ENCODE measurements at regions not wholly inside any gene's neighbourhood (a gene's known extent, or its start where the extent isn't known, plus 50 kb on each side); places are given as distances from the start of the nearest gene placed in this dataset.
A peak's percentile ranks its signal among the peaks of the same experiment; 100 is the strongest.

DNA sequence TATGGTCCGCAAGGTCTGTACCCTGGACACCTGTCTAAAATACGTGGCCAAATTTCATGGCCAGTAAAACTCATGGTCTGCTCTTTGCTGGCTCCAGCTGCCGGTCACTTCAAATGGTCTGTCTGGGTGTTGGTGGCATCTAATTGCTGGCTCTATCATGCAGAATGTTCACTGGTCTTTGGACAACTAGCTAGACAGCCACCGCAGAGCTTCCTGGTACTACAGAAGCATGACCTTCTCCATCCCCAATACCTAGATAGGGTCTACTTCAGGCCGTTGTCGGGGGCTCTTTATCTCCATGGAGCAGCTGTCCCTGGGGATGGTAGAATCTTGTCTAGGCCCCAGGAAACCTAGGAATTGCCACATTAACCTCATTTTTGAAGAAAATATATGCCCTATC is 88.4 kb upstream of the RMDN2 start:
- peaks cover 13% of the 10 kb centered on the region for H3K4me1 Mint-ChIP-seq (ENCODE audit: low read depth)
- no peak for DNase-seq
- intact Hi-C loops (cut with micrococcal nuclease) = no loop called here
- no peaks in the 10 kb centered on the region for H3K36me3 Mint-ChIP-seq (ENCODE audit: low read depth)
- H3K9me3 Mint-ChIP-seq = no peaks in the 10 kb centered on the region
- no peak overlapping the region for H3K4me3 Mint-ChIP-seq
- CTCF ChIA-PET = interaction anchor here (0.6 to 5.0 kb wide), 5 partner anchors 10 to 440 kb away, joined by 3 to 30 read pairs (median 5); no protein-coding TSS in a partner anchor
- peaks cover 2% of the 10 kb centered on the region for H3K27me3 Mint-ChIP-seq (ENCODE audit: low read depth)
- H3K27ac Mint-ChIP-seq = no peak overlapping the region

DNA sequence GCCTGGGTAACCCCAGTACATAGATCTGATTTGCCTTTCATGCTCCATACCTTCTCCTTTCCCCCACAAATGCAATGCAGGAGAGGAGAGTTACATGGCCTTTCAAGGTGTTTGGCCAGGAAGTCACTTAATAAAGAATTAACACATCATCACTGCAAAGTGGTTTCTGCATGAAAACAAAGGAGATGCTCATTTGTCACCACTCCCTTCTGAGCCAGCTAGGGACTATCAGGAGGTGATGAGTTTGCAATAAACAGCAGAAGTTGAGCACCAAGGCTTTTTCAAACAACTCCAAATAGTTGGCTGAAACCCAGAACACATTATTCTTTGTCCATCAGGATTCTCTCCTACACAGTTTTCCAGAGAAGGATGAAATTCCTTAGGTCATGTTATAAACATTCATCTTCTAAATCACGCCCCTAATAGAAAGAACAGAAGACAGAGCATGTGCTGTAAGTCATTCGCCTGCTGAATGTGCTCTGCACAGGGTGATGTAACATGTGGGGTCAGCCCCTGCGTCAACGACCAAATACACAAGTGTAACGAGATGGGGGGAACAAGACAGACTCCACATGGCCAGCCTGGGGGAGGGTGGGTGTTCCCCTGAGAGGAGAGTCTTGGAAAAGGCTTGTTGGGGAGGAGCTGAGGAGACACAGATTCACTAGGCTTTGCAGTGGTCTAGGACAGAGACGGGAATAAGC is 87.3 kb upstream of the RMDN2 start:
- no peaks in the 10 kb centered on the region for H3K9me3 Mint-ChIP-seq
- CTCF ChIA-PET = interaction anchor here (2.0 to 5.0 kb wide), 2 partner anchors 39 to 423 kb away, joined by 5 to 30 read pairs; no protein-coding TSS in a partner anchor
- H3K27ac Mint-ChIP-seq = no peak overlapping the region
- H3K27me3 Mint-ChIP-seq (ENCODE audit: low read depth) = peaks cover 4% of the 10 kb centered on the region
- no peak overlapping the region for H3K4me3 Mint-ChIP-seq
- DNase-seq = no peak
- peaks cover 11% of the 10 kb centered on the region for H3K4me1 Mint-ChIP-seq (ENCODE audit: low read depth)
- intact Hi-C loops (cut with micrococcal nuclease) = no loop called here
- H3K36me3 Mint-ChIP-seq (ENCODE audit: low read depth) = no peaks in the 10 kb centered on the region

DNA sequence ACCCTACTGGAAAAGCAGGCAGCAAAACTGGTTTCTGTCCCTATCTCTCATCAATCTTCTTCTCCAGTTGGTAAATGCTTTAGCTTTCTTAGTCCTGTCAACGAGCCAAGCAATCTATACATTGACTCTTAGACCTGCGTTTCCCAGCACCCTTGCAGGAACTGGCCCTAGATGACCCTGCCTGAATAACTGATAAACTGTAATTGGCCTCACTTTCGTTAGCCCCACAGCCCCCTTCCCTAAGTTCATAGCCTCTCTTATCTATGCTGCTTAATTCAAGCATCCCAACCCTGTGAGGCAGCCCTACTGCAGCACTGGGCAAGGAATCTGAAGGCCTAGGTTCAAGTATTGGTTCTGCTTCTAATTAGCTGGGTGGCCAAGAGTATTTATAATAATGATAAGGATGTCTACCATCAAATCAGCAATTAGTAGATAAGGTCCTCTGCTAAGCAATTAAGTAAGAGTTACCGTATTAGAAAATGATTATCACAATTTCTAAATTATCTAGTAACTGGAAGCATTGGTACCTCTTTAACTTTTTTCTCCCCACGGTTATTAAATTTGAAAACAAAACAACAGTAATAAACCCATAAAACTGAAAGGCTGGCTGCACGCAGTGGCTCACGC is 86.4 kb upstream of the RMDN2 start:
- Mint-ChIP-seq H3K36me3 (ENCODE audit: low read depth) (no peaks in the 10 kb centered on the region), H3K4me1 (ENCODE audit: low read depth) (peaks cover 4% of the 10 kb centered on the region), H3K9me3 (no peaks in the 10 kb centered on the region), H3K27ac (no peak overlapping the region), H3K4me3 (no peak overlapping the region), H3K27me3 (ENCODE audit: low read depth) (peaks cover 5% of the 10 kb centered on the region)
- intact Hi-C loops (cut with micrococcal nuclease) = no loop called here
- DNase-seq = no peak
- CTCF ChIA-PET = interaction anchor here (2.0 to 5.0 kb wide), 2 partner anchors 38 to 423 kb away, joined by 5 to 30 read pairs; no protein-coding TSS in a partner anchor

DNA sequence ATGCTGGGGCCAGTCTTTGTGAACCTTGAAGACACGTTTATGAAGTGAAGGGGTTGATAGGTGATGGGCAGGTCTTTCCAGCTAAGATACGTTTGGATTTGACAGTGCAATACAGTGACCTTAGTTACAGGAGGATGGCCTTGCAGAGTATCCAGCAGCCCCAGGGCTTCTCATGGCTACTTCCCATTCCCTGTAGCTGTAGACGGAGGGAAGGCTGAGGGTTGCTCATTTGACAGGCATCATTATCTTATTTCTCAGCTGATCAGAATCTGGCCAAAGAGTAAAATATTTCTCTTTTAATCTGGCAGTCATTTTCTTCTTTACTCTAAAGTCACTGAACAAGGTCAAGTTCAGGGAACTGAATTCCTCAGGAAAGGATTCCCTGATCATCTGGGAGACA is 85.1 kb upstream of the RMDN2 start:
- no peak for DNase-seq
- no peaks in the 10 kb centered on the region for H3K36me3 Mint-ChIP-seq (ENCODE audit: low read depth)
- no peak overlapping the region for H3K4me3 Mint-ChIP-seq
- peaks cover 5% of the 10 kb centered on the region for H3K27me3 Mint-ChIP-seq (ENCODE audit: low read depth)
- H3K4me1 Mint-ChIP-seq (ENCODE audit: low read depth) = no peaks in the 10 kb centered on the region
- intact Hi-C loops (cut with micrococcal nuclease) = no loop called here
- H3K27ac Mint-ChIP-seq = no peak overlapping the region
- no peaks in the 10 kb centered on the region for H3K9me3 Mint-ChIP-seq
- CTCF ChIA-PET = interaction anchor here (1.9 kb wide), 1 partner anchor 37 kb away, joined by 16 read pairs; no protein-coding TSS in a partner anchor

DNA sequence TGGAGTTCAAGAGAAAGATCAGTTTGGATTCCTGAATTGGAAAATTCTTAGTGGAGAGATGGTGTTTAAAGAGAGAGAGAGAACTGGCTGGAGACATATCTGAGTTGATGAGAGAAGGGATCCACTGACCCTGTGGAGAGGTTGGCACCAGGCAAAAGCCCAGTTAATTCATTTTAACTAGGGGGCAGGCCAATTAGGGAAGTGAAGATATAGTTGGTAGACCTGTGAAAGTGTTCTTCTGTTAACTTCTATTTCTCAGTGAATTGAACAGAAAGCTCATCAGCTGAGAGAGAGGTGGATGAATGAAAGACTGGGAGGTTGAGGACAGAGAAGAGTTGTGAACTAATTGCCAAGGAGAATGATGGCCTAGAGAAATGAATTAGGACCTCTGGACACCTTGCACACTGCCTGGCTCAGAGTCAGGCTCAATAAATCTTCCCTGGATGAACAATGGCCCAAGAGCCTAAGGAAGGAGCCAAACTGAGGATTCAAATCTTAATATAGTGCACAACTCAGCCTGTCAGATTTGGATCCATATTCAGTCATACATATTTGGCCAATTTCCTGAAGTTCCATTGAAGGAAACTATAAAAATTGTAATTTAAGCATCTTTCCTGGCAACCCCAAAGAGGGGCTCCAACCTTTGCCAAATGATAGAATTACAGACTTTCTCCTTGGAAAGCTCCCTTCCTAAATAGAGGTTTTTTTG is 82.2 kb upstream of the RMDN2 start:
- Mint-ChIP-seq H3K27ac (no peak overlapping the region), H3K9me3 (no peaks in the 10 kb centered on the region), H3K36me3 (ENCODE audit: low read depth) (no peaks in the 10 kb centered on the region), H3K27me3 (ENCODE audit: low read depth) (peaks cover 5% of the 10 kb centered on the region), H3K4me3 (no peak overlapping the region), H3K4me1 (ENCODE audit: low read depth) (no peaks in the 10 kb centered on the region)
- CTCF ChIA-PET = interaction anchor here (1.4 kb wide), 1 partner anchor 34 kb away, joined by 6 read pairs; no protein-coding TSS in a partner anchor
- intact Hi-C loops (cut with micrococcal nuclease) = no loop called here
- DNase-seq = no peak

DNA sequence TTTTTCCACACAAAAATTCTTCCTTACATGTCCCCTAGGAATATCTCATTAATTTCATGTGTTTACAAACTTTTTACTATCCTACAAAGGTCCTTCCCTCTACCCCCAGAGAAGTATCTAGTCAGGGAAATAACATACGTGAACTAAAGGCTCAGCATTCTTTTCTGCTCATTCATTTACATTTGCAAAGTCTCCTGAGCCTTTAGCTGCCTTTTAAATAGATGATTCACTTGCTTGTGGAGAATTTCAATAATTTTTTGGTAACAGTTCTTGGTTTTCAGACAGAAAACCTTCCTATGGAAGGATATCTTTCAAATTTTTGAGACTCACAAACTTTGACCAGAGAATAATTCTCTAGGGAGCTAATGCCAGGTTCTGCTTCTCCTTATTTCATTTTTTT is 81.5 kb upstream of the RMDN2 start:
- H3K4me3 Mint-ChIP-seq = no peak overlapping the region
- H3K9me3 Mint-ChIP-seq = no peaks in the 10 kb centered on the region
- H3K27me3 Mint-ChIP-seq (ENCODE audit: low read depth) = peaks cover 5% of the 10 kb centered on the region
- H3K4me1 Mint-ChIP-seq (ENCODE audit: low read depth) = no peaks in the 10 kb centered on the region
- H3K27ac Mint-ChIP-seq = no peak overlapping the region
- H3K36me3 Mint-ChIP-seq (ENCODE audit: low read depth) = no peaks in the 10 kb centered on the region
- no peak for DNase-seq
- intact Hi-C loops (cut with micrococcal nuclease) = no loop called here
- CTCF ChIA-PET = interaction anchor here (1.4 kb wide), 1 partner anchor 33 kb away, joined by 6 read pairs; no protein-coding TSS in a partner anchor

DNA sequence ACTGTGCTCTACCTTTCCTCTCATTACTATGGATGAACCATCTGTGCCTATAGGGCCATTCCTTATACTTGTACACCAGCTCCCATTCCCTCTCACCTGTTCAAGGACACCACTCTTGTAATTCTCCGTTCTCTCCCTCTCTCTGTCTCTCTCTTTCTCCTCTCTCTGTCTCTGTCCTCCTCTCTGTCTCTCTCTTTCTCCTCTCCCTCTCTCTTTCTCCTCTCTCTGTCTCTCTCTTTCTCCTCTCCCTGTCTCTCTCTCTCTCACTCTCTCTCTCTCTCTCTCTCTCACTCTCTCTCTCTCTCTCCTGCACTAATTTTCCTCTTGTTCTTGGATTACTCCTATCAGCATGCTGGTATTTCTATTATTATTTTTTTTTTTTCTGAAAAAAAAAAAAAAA is 78.9 kb upstream of the RMDN2 start:
- peaks cover 5% of the 10 kb centered on the region for H3K27me3 Mint-ChIP-seq (ENCODE audit: low read depth)
- H3K27ac Mint-ChIP-seq = no peak overlapping the region
- no peak for DNase-seq
- H3K4me3 Mint-ChIP-seq = no peak overlapping the region
- intact Hi-C loops (cut with micrococcal nuclease) = no loop called here
- CTCF ChIA-PET = no interaction called here
- no peaks in the 10 kb centered on the region for H3K36me3 Mint-ChIP-seq (ENCODE audit: low read depth)
- no peaks in the 10 kb centered on the region for H3K9me3 Mint-ChIP-seq
- H3K4me1 Mint-ChIP-seq (ENCODE audit: low read depth) = peaks cover 11% of the 10 kb centered on the region

DNA sequence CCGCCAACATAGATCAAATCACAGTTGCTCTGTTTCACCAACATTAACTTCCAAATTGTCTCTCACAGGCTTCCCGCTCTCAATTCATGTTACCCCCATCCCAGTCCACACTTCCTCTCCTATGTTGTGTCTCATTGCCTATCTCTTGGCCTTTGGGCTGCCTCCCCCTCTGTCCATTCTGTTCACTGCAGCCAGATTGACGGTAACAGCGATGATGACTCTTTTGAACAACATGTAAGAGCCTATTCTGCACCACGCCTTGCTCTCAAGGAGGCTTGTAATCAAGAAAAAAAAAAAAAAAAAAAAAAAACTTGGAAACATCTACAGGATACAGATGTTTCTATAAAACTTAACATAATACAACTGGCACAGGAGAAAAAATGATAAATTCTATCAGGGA is 77.3 kb upstream of the RMDN2 start:
- H3K36me3 Mint-ChIP-seq (ENCODE audit: low read depth) = no peaks in the 10 kb centered on the region
- intact Hi-C loops (cut with micrococcal nuclease) = no loop called here
- H3K4me3 Mint-ChIP-seq = no peak overlapping the region
- H3K9me3 Mint-ChIP-seq = no peaks in the 10 kb centered on the region
- H3K4me1 Mint-ChIP-seq (ENCODE audit: low read depth) = peaks cover 25% of the 10 kb centered on the region
- H3K27ac Mint-ChIP-seq = no peak overlapping the region
- no peak for DNase-seq
- CTCF ChIA-PET = interaction anchor here (0.7 to 1.2 kb wide), 3 partner anchors 11 to 307 kb away, joined by 3 to 5 read pairs (median 5); no protein-coding TSS in a partner anchor
- H3K27me3 Mint-ChIP-seq (ENCODE audit: low read depth) = peaks cover under 1% of the 10 kb centered on the region

DNA sequence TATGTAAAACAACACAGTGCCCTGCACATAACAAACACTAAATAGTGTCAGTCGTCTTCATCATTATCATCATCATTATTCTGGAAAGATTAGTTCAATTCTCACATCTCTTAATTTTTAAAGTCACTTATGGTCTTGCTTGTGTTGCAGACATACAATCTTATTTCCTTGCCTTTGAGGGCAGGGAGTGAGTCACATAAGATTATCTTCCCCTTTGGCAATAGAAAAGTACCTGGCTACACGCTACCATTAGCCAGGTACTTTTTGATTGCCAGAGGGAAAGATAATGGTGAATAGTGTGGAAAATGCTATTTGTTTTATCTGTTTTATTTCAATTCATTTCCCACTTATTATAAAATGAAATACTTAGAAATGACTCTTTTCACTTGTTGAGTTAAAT is 76.6 kb upstream of the RMDN2 start:
- Mint-ChIP-seq H3K27me3 (ENCODE audit: low read depth) (no peaks in the 10 kb centered on the region), H3K4me3 (no peak overlapping the region), H3K9me3 (no peaks in the 10 kb centered on the region), H3K4me1 (ENCODE audit: low read depth) (peaks cover 26% of the 10 kb centered on the region), H3K36me3 (ENCODE audit: low read depth) (no peaks in the 10 kb centered on the region), H3K27ac (no peak overlapping the region)
- CTCF ChIA-PET = interaction anchor here (0.7 kb wide), 1 partner anchor 307 kb away, joined by 5 read pairs; no protein-coding TSS in a partner anchor
- no peak for DNase-seq
- intact Hi-C loops (cut with micrococcal nuclease) = no loop called here

DNA sequence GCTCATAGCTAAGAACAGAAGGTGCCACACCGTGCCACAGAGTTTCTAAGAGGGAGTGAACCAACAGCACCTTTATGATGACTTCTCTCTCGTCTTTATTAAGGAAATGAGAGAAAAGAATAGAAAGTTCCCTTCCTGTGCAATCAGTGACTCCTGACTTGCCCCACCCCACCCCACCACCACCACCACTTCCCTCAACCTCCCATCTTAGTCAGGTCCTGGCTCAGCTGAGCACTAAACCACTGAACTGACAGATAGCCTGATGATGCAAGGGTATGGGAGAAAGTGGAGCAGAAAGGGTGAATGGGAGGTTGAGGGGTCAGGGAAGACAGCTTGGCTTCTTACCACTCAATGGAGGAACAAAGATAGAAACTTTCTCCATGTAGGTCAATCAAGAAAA is 75.2 kb upstream of the RMDN2 start:
- H3K4me3 Mint-ChIP-seq = no peak overlapping the region
- H3K4me1 Mint-ChIP-seq (ENCODE audit: low read depth) = peaks cover 26% of the 10 kb centered on the region
- intact Hi-C loops (cut with micrococcal nuclease) = loop anchor here (2.0 to 5.0 kb wide), 2 partner anchors 263 to 618 kb away; partner anchors contain the start of genes CEBPZ and NDUFAF7
- H3K27me3 Mint-ChIP-seq (ENCODE audit: low read depth) = no peaks in the 10 kb centered on the region
- no peaks in the 10 kb centered on the region for H3K9me3 Mint-ChIP-seq
- H3K36me3 Mint-ChIP-seq (ENCODE audit: low read depth) = no peaks in the 10 kb centered on the region
- H3K27ac Mint-ChIP-seq = no peak overlapping the region
- CTCF ChIA-PET = interaction anchor here (3.3 kb wide), 1 partner anchor 27 kb away, joined by 29 read pairs; no protein-coding TSS in a partner anchor
- DNase-seq = peak; percentile 59

DNA sequence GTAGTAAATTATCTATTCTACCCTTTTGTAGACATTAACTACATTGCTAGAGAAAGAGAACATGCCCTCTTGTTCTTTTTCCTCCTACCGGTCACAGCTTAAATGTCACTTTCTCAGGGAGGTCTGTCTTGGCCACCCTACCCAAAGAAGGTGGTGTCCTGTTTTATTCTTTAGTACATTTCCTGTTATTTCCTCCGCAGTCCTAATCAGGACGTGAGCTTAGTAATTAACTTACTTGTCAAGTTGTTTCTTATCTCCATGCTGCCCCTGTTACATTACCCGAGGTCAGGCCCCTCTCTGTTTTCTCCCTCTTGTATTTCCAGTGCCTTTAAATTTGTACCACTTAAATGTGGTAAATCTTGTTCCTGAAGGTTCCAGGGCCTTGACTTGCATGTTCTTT is 73.7 kb upstream of the RMDN2 start:
- Mint-ChIP-seq H3K36me3 (ENCODE audit: low read depth) (no peaks in the 10 kb centered on the region), H3K27me3 (ENCODE audit: low read depth) (peaks cover 3% of the 10 kb centered on the region), H3K27ac (peak overlapping the region; percentile 81), H3K9me3 (no peaks in the 10 kb centered on the region), H3K4me1 (ENCODE audit: low read depth) (peaks cover 26% of the 10 kb centered on the region), H3K4me3 (peak overlapping the region; percentile 17)
- CTCF ChIA-PET = interaction anchor here (1.2 to 3.3 kb wide), 3 partner anchors 21 to 456 kb away, joined by 3 to 29 read pairs (median 8); no protein-coding TSS in a partner anchor
- intact Hi-C loops (cut with micrococcal nuclease) = loop anchor here (1.0 to 5.0 kb wide), 4 partner anchors 26 to 619 kb away; partner anchors contain the start of genes CEBPZ and NDUFAF7
- DNase-seq = no peak

Measured in activated naive CD4-positive, alpha-beta T cell treated with anti-CD3 and anti-CD28 coated beads for 36 hours (primary cell).